Neural progenitor cell (in vitro differentiated cells): ENCODE measurements at regions not wholly inside any gene's neighbourhood (a gene's known extent, or its start where the extent isn't known, plus 50 kb on each side); places are given as distances from the start of the nearest gene placed in this dataset.

Experiments used
- DNase-seq: peaks from one replicate; pipeline ENCODE4 v3.0.0-alpha.2; 2016; ENCODE audit warnings: low spot score
- H2AFZ ChIP-seq: fragments of 200-600 bp; sonication (generic); replicated peaks from 2 replicates; pipeline ENCODE4 v1.6.1; 2016; ENCODE audit warnings: antibody characterized with exemption
- H3F3A ChIP-seq: fragments of 200-600 bp; sonication (generic); 2 replicates; pipeline ENCODE4 v1.6.1; 2016; ENCODE audit warnings: antibody characterized with exemption, low read depth
- H3K27ac ChIP-seq: fragments of 200-600 bp; sonication (generic); 2 replicates; pipeline ENCODE4 v1.5.1; 2016; ENCODE audit warnings: mild to moderate bottlenecking
- H3K27me3 ChIP-seq: fragments of 200-600 bp; sonication (generic); 2 replicates; pipeline ENCODE4 v1.6.1; 2016; ENCODE audit warnings: mild to moderate bottlenecking, moderate library complexity
- H3K36me3 ChIP-seq: fragments of 200-600 bp; sonication (generic); 2 replicates; pipeline ENCODE4 v1.5.1; 2016
- H3K4me1 ChIP-seq: fragments of 200-600 bp; sonication (generic); 2 replicates; pipeline ENCODE4 v1.6.1; 2016; ENCODE audit warnings: mixed run types
- H3K4me2 ChIP-seq: fragments of 200-600 bp; sonication (generic); 2 replicates; pipeline ENCODE4 v1.6.1; 2016
- H3K4me3 ChIP-seq: fragments of 200-600 bp; sonication (generic); 2 replicates; pipeline ENCODE4 v1.5.1; 2016
- H3K79me2 ChIP-seq: fragments of 200-600 bp; sonication (generic); 2 replicates; pipeline ENCODE4 v1.6.1; 2016; ENCODE audit warnings: low read depth
- H3K9ac ChIP-seq: fragments of 200-600 bp; sonication (generic); 2 replicates; pipeline ENCODE4 v1.6.1; 2016
- H3K9me3 ChIP-seq: fragments of 200-600 bp; sonication (generic); 2 replicates; pipeline ENCODE4 v1.5.1; 2016; ENCODE audit warnings: low read depth
- H4K20me1 ChIP-seq: fragments of 200-600 bp; sonication (generic); 2 replicates; pipeline ENCODE4 v1.6.1; 2016; ENCODE audit warnings: low read depth
- H3K27ac Mint-ChIP-seq: 3 replicates; pipeline ENCODE4 v1.8.0; 2021; ENCODE audit warnings: mixed read lengths
- H3K27me3 Mint-ChIP-seq: 2 replicates; pipeline ENCODE4 v1.8.0; 2022; ENCODE audit warnings: low read depth, mild to moderate bottlenecking, inconsistent platforms, moderate library complexity, mixed read lengths; ENCODE audit not compliant: insufficient read depth
- H3K36me3 Mint-ChIP-seq: 3 replicates; pipeline ENCODE4 v1.8.0; 2021; ENCODE audit warnings: mixed read lengths
- H3K4me1 Mint-ChIP-seq: 3 replicates; pipeline ENCODE4 v1.8.0; 2021; ENCODE audit warnings: mixed read lengths
- H3K4me3 Mint-ChIP-seq: 3 replicates; pipeline ENCODE4 v1.8.0; 2021; ENCODE audit warnings: mild to moderate bottlenecking, moderate library complexity, mixed read lengths
- H3K9me3 Mint-ChIP-seq: 3 replicates; pipeline ENCODE4 v1.8.0; 2020; ENCODE audit warnings: mixed read lengths
- CTCF ChIP-seq: fragments of 200-600 bp; sonication (generic); IDR thresholded peaks from 2 replicates; pipeline ENCODE4 v1.5.1; 2017; ENCODE audit warnings: antibody characterized with exemption, mild to moderate bottlenecking
- EZH2 ChIP-seq: fragments of 200-600 bp; sonication (generic); IDR thresholded peaks from 2 replicates; pipeline ENCODE4 v1.6.1; 2017; ENCODE audit warnings: antibody characterized with exemption, mild to moderate bottlenecking, moderate library complexity
- EZH2phosphoT487 ChIP-seq: fragments of 200-600 bp; sonication (generic); IDR thresholded peaks from 2 replicates; pipeline ENCODE4 v1.6.1; 2017; ENCODE audit warnings: antibody characterized with exemption

- H3K4me3 Mint-ChIP-seq, result no peak overlapping the region
- Histone ChIP-seq H3K4me1 (no peaks in the 10 kb centered on the region), H3K27ac (no peak overlapping the region), H3K9ac (no peak overlapping the region), H3F3A (no peaks in the 10 kb centered on the region), H2AFZ (no peak overlapping the region), H3K4me2 (no peak overlapping the region), H4K20me1 (no peaks in the 10 kb centered on the region), H3K27me3 (no peaks in the 10 kb centered on the region), H3K4me3 (no peak overlapping the region), H3K36me3 (no peaks in the 10 kb centered on the region), H3K9me3 (no peaks in the 10 kb centered on the region), H3K79me2 (no peaks in the 10 kb centered on the region)
- no peak for TF ChIP-seq CTCF
- no peak for TF ChIP-seq EZH2
- TF ChIP-seq EZH2phosphoT487, result no peak
- H3K36me3 Mint-ChIP-seq, result no peaks in the 10 kb centered on the region
- no peak for DNase-seq
- no peaks in the 10 kb centered on the region for H3K27me3 Mint-ChIP-seq
- H3K27ac Mint-ChIP-seq, result no peak overlapping the region
- no peaks in the 10 kb centered on the region for H3K9me3 Mint-ChIP-seq
- H3K4me1 Mint-ChIP-seq, result no peaks in the 10 kb centered on the region
Measured at GRCh38 chr16:79468631-79469030, 131.9 kb downstream of the MAF start.

- Mint-ChIP-seq H3K36me3 (no peaks in the 10 kb centered on the region), H3K4me3 (no peak overlapping the region), H3K27me3 (no peaks in the 10 kb centered on the region), H3K4me1 (no peaks in the 10 kb centered on the region), H3K27ac (peak overlapping the region; percentile 81), H3K9me3 (no peaks in the 10 kb centered on the region)
- Histone ChIP-seq H3K27me3 (no peaks in the 10 kb centered on the region), H4K20me1 (no peaks in the 10 kb centered on the region), H2AFZ (no peak overlapping the region), H3K4me3 (no peak overlapping the region), H3K9me3 (no peaks in the 10 kb centered on the region), H3K79me2 (no peaks in the 10 kb centered on the region), H3F3A (no peaks in the 10 kb centered on the region), H3K4me2 (no peak overlapping the region), H3K4me1 (no peaks in the 10 kb centered on the region), H3K27ac (no peak overlapping the region), H3K9ac (no peak overlapping the region), H3K36me3 (no peaks in the 10 kb centered on the region)
- no peak for DNase-seq
- TF ChIP-seq EZH2 (no peak), EZH2phosphoT487 (no peak), CTCF (no peak)
Measured at GRCh38 chr16:79468121-79468552, 132.4 kb downstream of the MAF start.

GRCh38 chr16:79466111-79466510 is 134.4 kb downstream of the MAF start:
- Histone ChIP-seq H2AFZ (no peak overlapping the region), H3K9me3 (no peaks in the 10 kb centered on the region), H3K4me2 (no peak overlapping the region), H3K9ac (no peak overlapping the region), H3K79me2 (no peaks in the 10 kb centered on the region), H3K27me3 (no peaks in the 10 kb centered on the region), H3K36me3 (no peaks in the 10 kb centered on the region), H3K4me1 (no peaks in the 10 kb centered on the region), H3K27ac (no peak overlapping the region), H4K20me1 (no peaks in the 10 kb centered on the region), H3K4me3 (no peak overlapping the region), H3F3A (no peaks in the 10 kb centered on the region)
- Mint-ChIP-seq H3K9me3 (no peaks in the 10 kb centered on the region), H3K36me3 (no peaks in the 10 kb centered on the region), H3K27me3 (no peaks in the 10 kb centered on the region), H3K27ac (no peak overlapping the region), H3K4me3 (no peak overlapping the region), H3K4me1 (no peaks in the 10 kb centered on the region)
- no peak for DNase-seq
- TF ChIP-seq EZH2phosphoT487, result no peak
- no peak for TF ChIP-seq EZH2
- TF ChIP-seq CTCF, result no peak
